GM12865 (cell line): ENCODE measurements at regions not wholly inside any gene's neighbourhood (a gene's known extent, or its start where the extent isn't known, plus 50 kb on each side); places are given as distances from the start of the nearest gene placed in this dataset.

Experiments
- DNase-seq: peaks from one replicate; pipeline ENCODE4 v3.0.0; 2010; ENCODE audit warnings: low read depth
- H3K4me3 ChIP-seq: 2 replicates; pipeline ENCODE4 v1.5.1; 2011; ENCODE audit warnings: mild to moderate bottlenecking, low read depth, low read length, control low read depth
- CTCF ChIP-seq: IDR thresholded peaks from 2 replicates; pipeline ENCODE4 v1.5.1; 2011; ENCODE audit warnings: low read length, control low read depth, low read depth, inconsistent platforms; ENCODE audit not compliant: insufficient read depth; ENCODE audit errors: missing control alignments

GRCh38 chr1:189180057-189180456 lies 1297.6 kb downstream of the BRINP3 start:
- no peak for TF ChIP-seq CTCF
- H3K4me3 ChIP-seq, result no peak overlapping the region
- DNase-seq, result no peak

- H3K4me3 ChIP-seq, result no peak overlapping the region
- no peak for TF ChIP-seq CTCF
- DNase-seq, result no peak
These were observed 1292.6 kb downstream of the BRINP3 start for GRCh38 chr1:189185097-189185496.

GRCh38 chr1:189192741-189193520 lies 1284.7 kb downstream of the BRINP3 start:
- H3K4me3 ChIP-seq, result no peak overlapping the region
- TF ChIP-seq CTCF, result no peak
- no peak for DNase-seq

- no peak overlapping the region for H3K4me3 ChIP-seq
- no peak for TF ChIP-seq CTCF
- DNase-seq, result no peak
These were observed 1271.8 kb downstream of the BRINP3 start for GRCh38 chr1:189205863-189206262.

GRCh38 chr1:189206617-189207016 lies 1271.0 kb downstream of the BRINP3 start:
- no peak for TF ChIP-seq CTCF
- H3K4me3 ChIP-seq, result no peak overlapping the region
- no peak for DNase-seq

- no peak for DNase-seq
- no peak for TF ChIP-seq CTCF
- H3K4me3 ChIP-seq, result no peak overlapping the region
These were observed 1265.9 kb downstream of the BRINP3 start for GRCh38 chr1:189211742-189212141.

GRCh38 chr1:189212606-189213005 lies 1265.1 kb downstream of the BRINP3 start:
- no peak for DNase-seq

More at GRCh38 chr1:189212606-189213005, 1265.1 kb downstream of the BRINP3 start:
- no peak for TF ChIP-seq CTCF
- no peak overlapping the region for H3K4me3 ChIP-seq
